ENCODE measurements at regions not wholly inside any gene's neighbourhood (a gene's known extent, or its start where the extent isn't known, plus 50 kb on each side); places are given as distances from the start of the nearest gene placed in this dataset.

GRCh38 chr2:41737888-41738287, 309.9 kb upstream of the PKDCC start:
- TF ChIP-seq CTCF (conservative IDR thresholded peaks at IDR 0.05 in 1 of 2, IDR thresholded peaks at IDR 0.05 in 1 of 2; ENCODE audit: low read depth in 1 of 2, low read length in 2 of 2) (no peak), EZH2 (IDR thresholded peaks at IDR 0.05; ENCODE audit: low read length, missing control alignments) (no peak)

Data from fibroblast of lung (primary cell).